ENCODE measurements at regions not wholly inside any gene's neighbourhood (a gene's known extent, or its start where the extent isn't known, plus 50 kb on each side); places are given as distances from the start of the nearest gene placed in this dataset.

DNA sequence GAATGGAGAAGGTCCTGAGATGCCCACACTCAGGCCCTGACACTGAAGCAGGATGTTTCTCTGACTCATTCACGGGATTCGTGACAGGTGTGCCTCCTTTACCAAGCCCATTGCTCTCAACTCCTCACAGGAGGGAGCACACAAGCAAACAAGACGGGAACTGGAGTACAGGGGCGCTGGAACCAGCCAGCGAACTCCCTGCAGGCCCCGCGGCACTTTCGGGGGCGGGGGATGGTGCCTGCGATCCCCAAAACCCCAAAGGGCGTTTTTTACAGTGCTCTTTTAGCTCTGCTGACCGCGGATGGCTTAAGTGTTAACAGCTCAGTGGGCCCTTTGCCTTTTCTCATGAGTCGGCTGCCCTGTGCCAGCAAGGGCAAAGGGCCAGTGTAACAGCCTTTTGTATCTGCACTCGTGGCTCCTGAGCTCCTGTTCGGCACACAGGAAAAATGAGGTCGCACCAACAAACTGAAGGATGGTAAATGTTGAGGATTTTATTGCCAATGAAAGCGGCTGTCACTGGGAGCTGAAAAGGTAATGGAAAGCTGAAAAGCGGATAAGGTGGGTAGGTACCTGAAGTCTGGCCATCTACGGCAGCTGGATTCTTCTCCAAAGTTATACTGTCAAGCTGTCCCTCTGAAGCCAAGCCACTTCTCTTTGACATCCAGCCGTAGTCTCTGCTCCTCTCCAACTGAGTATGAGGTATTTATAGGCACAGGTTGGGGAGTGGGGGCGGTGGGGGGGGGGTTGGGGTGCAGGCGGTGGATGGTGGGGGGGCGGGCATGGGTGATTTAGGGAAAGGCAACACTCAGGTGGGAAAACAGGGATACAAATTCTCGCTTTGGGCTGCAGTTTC, 65.0 kb upstream of the TRPC4 start:
- no peak for ATAC-seq
- no peak for TF ChIP-seq ISL1 (CRISPR knock-in tag; IDR thresholded peaks at IDR 0.05)
- TF ChIP-seq, protein P1, sequence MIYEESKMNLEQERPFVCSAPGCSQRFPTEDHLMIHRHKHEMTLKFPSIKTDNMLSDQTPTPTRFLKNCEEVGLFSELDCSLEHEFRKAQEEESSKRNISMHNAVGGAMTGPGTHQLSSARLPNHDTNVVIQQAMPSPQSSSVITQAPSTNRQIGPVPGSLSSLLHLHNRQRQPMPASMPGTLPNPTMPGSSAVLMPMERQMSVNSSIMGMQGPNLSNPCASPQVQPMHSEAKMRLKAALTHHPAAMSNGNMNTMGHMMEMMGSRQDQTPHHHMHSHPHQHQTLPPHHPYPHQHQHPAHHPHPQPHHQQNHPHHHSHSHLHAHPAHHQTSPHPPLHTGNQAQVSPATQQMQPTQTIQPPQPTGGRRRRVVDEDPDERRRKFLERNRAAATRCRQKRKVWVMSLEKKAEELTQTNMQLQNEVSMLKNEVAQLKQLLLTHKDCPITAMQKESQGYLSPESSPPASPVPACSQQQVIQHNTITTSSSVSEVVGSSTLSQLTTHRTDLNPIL (CRISPR knock-in tag; IDR thresholded peaks at IDR 0.05; ENCODE audit: low read depth) = no peak

DNA sequence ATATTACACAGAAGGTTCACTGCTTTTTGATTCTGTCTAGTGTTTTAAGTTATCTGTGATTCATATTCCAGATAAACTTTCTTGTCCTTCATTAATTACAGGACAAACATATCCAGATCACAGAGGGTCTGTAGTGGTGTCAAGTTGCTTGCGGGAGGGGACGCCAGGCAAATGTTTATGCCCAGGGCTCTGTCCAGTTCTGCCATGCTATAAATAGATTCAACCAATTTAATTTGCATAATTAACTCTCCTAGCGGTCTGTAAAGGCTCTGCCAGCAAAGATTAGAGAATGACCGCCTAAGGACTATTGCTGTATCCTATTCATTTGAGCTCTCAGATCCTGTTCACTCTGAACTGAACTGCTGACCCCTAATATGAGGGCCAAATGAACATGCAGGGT, 59.7 kb upstream of the TRPC4 start:
- no peak for ATAC-seq
- TF ChIP-seq ARNTL (CRISPR knock-in tag; IDR thresholded peaks at IDR 0.05; ENCODE audit: borderline replicate concordance, low read depth) = no peak
- no peak for TF ChIP-seq BACH2 (CRISPR knock-in tag; IDR thresholded peaks at IDR 0.05; ENCODE audit: borderline replicate concordance)
- TF ChIP-seq GLIS3 (CRISPR knock-in tag; IDR thresholded peaks at IDR 0.05) = no peak
- TF ChIP-seq, protein P2, sequence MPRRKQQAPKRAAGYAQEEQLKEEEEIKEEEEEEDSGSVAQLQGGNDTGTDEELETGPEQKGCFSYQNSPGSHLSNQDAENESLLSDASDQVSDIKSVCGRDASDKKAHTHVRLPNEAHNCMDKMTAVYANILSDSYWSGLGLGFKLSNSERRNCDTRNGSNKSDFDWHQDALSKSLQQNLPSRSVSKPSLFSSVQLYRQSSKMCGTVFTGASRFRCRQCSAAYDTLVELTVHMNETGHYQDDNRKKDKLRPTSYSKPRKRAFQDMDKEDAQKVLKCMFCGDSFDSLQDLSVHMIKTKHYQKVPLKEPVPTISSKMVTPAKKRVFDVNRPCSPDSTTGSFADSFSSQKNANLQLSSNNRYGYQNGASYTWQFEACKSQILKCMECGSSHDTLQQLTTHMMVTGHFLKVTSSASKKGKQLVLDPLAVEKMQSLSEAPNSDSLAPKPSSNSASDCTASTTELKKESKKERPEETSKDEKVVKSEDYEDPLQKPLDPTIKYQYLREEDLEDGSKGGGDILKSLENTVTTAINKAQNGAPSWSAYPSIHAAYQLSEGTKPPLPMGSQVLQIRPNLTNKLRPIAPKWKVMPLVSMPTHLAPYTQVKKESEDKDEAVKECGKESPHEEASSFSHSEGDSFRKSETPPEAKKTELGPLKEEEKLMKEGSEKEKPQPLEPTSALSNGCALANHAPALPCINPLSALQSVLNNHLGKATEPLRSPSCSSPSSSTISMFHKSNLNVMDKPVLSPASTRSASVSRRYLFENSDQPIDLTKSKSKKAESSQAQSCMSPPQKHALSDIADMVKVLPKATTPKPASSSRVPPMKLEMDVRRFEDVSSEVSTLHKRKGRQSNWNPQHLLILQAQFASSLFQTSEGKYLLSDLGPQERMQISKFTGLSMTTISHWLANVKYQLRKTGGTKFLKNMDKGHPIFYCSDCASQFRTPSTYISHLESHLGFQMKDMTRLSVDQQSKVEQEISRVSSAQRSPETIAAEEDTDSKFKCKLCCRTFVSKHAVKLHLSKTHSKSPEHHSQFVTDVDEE (CRISPR knock-in tag; IDR thresholded peaks at IDR 0.05) = no peak
- TF ChIP-seq CSDC2 (CRISPR knock-in tag; IDR thresholded peaks at IDR 0.05) = no peak
- no peak for TF ChIP-seq PPARA (CRISPR knock-in tag; IDR thresholded peaks at IDR 0.05; ENCODE audit: borderline replicate concordance)
- no peak for TF ChIP-seq OSR1 (CRISPR knock-in tag; IDR thresholded peaks at IDR 0.05)
- no peak for TF ChIP-seq ISL1 (CRISPR knock-in tag; IDR thresholded peaks at IDR 0.05)
- no peak for TF ChIP-seq RARB (CRISPR knock-in tag; IDR thresholded peaks at IDR 0.05)
- TF ChIP-seq ZNF70 (CRISPR knock-in tag; IDR thresholded peaks at IDR 0.05) = no peak
- no peak for TF ChIP-seq ZC3H10 (CRISPR knock-in tag; IDR thresholded peaks at IDR 0.05)
- no peak for TF ChIP-seq SNAI2 (CRISPR knock-in tag; IDR thresholded peaks at IDR 0.05)
- no peak for TF ChIP-seq ZFP3 (CRISPR knock-in tag; IDR thresholded peaks at IDR 0.05)
- TF ChIP-seq ESRRG (CRISPR knock-in tag; IDR thresholded peaks at IDR 0.05) = no peak
- TF ChIP-seq, protein P3, sequence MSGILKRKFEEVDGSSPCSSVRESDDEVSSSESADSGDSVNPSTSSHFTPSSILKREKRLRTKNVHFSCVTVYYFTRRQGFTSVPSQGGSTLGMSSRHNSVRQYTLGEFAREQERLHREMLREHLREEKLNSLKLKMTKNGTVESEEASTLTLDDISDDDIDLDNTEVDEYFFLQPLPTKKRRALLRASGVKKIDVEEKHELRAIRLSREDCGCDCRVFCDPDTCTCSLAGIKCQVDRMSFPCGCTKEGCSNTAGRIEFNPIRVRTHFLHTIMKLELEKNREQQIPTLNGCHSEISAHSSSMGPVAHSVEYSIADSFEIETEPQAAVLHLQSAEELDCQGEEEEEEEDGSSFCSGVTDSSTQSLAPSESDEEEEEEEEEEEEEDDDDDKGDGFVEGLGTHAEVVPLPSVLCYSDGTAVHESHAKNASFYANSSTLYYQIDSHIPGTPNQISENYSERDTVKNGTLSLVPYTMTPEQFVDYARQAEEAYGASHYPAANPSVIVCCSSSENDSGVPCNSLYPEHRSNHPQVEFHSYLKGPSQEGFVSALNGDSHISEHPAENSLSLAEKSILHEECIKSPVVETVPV (CRISPR knock-in tag; IDR thresholded peaks at IDR 0.05) = no peak

DNA sequence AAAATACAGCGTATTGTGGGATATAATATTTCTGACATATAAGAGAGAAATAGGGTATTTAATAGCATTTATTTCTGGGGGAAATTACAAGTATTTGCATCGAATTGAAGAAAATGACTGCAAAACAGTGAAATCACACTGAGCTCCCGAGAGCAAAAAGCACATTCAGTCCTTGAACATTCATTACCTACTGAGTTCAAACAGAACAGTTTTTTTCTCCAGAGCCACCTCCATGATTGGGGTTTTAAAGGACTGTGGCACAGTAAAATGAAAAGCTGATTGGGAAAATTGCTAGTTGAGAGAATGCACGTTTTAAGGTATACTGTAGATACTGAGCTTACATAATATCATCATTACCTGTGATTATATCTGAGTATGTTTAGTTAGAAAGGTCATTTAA, 58.0 kb upstream of the TRPC4 start:
- no peak for ATAC-seq
- TF ChIP-seq, protein P1 (CRISPR knock-in tag; IDR thresholded peaks at IDR 0.05; ENCODE audit: low read depth) = no peak
- TF ChIP-seq ZNF565 (CRISPR knock-in tag; conservative IDR thresholded peaks at IDR 0.05; ENCODE audit: low read depth) (no peak), OSR1 (CRISPR knock-in tag; IDR thresholded peaks at IDR 0.05) (no peak), BACH2 (CRISPR knock-in tag; IDR thresholded peaks at IDR 0.05; ENCODE audit: borderline replicate concordance) (no peak)
- TF ChIP-seq, protein P4, sequence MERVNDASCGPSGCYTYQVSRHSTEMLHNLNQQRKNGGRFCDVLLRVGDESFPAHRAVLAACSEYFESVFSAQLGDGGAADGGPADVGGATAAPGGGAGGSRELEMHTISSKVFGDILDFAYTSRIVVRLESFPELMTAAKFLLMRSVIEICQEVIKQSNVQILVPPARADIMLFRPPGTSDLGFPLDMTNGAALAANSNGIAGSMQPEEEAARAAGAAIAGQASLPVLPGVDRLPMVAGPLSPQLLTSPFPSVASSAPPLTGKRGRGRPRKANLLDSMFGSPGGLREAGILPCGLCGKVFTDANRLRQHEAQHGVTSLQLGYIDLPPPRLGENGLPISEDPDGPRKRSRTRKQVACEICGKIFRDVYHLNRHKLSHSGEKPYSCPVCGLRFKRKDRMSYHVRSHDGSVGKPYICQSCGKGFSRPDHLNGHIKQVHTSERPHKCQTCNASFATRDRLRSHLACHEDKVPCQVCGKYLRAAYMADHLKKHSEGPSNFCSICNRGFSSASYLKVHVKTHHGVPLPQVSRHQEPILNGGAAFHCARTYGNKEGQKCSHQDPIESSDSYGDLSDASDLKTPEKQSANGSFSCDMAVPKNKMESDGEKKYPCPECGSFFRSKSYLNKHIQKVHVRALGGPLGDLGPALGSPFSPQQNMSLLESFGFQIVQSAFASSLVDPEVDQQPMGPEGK (CRISPR knock-in tag; IDR thresholded peaks at IDR 0.05; ENCODE audit: borderline replicate concordance) = no peak

DNA sequence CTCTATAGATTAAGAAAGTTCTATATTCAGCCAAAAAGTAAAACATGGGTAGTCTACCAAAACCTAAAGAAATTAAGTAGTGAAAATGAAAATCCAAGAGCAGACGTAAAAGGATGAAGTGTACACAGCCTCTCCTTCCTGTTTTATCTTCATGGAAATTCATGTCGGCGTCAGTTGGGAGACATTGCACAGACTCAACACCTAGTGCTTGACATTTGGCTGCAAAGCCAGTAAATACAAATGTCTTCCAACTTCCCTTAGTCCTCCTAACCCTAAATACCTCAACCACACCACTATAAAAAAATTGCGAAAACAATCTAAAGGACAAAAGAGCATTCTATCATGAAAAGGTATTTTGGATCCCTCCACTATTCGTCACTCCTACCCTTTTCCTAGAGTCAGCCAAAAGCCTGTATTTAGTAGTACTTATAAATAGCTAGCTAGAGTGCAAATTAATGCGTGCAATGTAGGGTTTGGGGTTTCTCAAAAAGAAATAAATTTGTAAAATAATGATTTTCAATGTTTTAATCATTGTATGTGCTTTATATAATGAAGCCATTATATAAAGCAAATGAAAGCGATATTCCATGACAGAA, 56.4 kb upstream of the TRPC4 start:
- no peak for TF ChIP-seq ZNF565 (CRISPR knock-in tag; conservative IDR thresholded peaks at IDR 0.05; ENCODE audit: low read depth)
- no peak for TF ChIP-seq PPARA (CRISPR knock-in tag; IDR thresholded peaks at IDR 0.05; ENCODE audit: borderline replicate concordance)
- no peak for TF ChIP-seq BACH2 (CRISPR knock-in tag; IDR thresholded peaks at IDR 0.05; ENCODE audit: borderline replicate concordance)
- no peak for TF ChIP-seq ZNF70 (CRISPR knock-in tag; IDR thresholded peaks at IDR 0.05)
- no peak for TF ChIP-seq ISL1 (CRISPR knock-in tag; IDR thresholded peaks at IDR 0.05)
- no peak for TF ChIP-seq OSR1 (CRISPR knock-in tag; IDR thresholded peaks at IDR 0.05)
- TF ChIP-seq, protein P2 (CRISPR knock-in tag; IDR thresholded peaks at IDR 0.05) = no peak
- ATAC-seq = no peak
